GM18867 (cell line): ENCODE measurements at regions not wholly inside any gene's neighbourhood (a gene's known extent, or its start where the extent isn't known, plus 50 kb on each side); places are given as distances from the start of the nearest gene placed in this dataset.

ENCODE experiments used
- ATAC-seq: cut with Tn5 transposase; IDR thresholded peaks from one replicate; pipeline ENCODE4 v1.9.1; 2021; ENCODE audit warnings: mild to moderate bottlenecking, moderate library complexity; ENCODE audit not compliant: unreplicated experiment

- no peak for ATAC-seq
These were observed 94.8 kb downstream of the MIS18A start for GRCh38 chr21:32184065-32184464.

- ATAC-seq = no peak
These were observed 95.5 kb downstream of the MIS18A start for GRCh38 chr21:32183396-32183795.

- ATAC-seq = no peak
These were observed 96.4 kb downstream of the MIS18A start for GRCh38 chr21:32182449-32182848.

- ATAC-seq = no peak
These were observed 97.4 kb downstream of the MIS18A start for GRCh38 chr21:32181457-32181856.

- no peak for ATAC-seq
These were observed 104.0 kb downstream of the MIS18A start for GRCh38 chr21:32174819-32175218.

GRCh38 chr21:32173121-32173724, 105.6 kb downstream of the MIS18A start:
- ATAC-seq = no peak

- ATAC-seq = no peak
These were observed 106.7 kb downstream of the MIS18A start for GRCh38 chr21:32172106-32172505.

- no peak for ATAC-seq
These were observed 111.3 kb downstream of the MIS18A start for GRCh38 chr21:32167513-32167912.

GRCh38 chr21:32163386-32163785, 115.5 kb downstream of the MIS18A start:
- no peak for ATAC-seq

- no peak for ATAC-seq
These were observed 116.0 kb downstream of the MIS18A start for GRCh38 chr21:32162727-32163320.

- no peak for ATAC-seq
These were observed 123.6 kb downstream of the MIS18A start for GRCh38 chr21:32155226-32155625.

GRCh38 chr21:32147041-32147440, 131.8 kb downstream of the MIS18A start:
- no peak for ATAC-seq

- ATAC-seq = no peak
These were observed 134.0 kb downstream of the MIS18A start for GRCh38 chr21:32144851-32145250.

- no peak for ATAC-seq
These were observed 135.5 kb downstream of the MIS18A start for GRCh38 chr21:32143241-32143939.

GRCh38 chr21:32141318-32141633, 137.6 kb downstream of the MIS18A start:
- ATAC-seq = no peak

GRCh38 chr21:32140604-32141317, 138.1 kb downstream of the MIS18A start:
- ATAC-seq = no peak

- ATAC-seq = no peak
These were observed 138.7 kb downstream of the MIS18A start for GRCh38 chr21:32140151-32140550.

- ATAC-seq = no peak
These were observed 140.2 kb downstream of the MIS18A start for GRCh38 chr21:32138658-32139057.

- ATAC-seq = no peak
These were observed 140.9 kb downstream of the MIS18A start for GRCh38 chr21:32137931-32138330.

GRCh38 chr21:32137266-32137665, 141.6 kb downstream of the MIS18A start:
- no peak for ATAC-seq

- ATAC-seq = no peak
These were observed 142.3 kb downstream of the MIS18A start for GRCh38 chr21:32136546-32136945.
